Right ventricle myocardium superior (tissue), 1 donor: ENCODE measurements at regions not wholly inside any gene's neighbourhood (a gene's known extent, or its start where the extent isn't known, plus 50 kb on each side); places are given as distances from the start of the nearest gene placed in this dataset.

Experiments used
- ATAC-seq: fragments of 200-7000 bp; cut with Tn5 transposase; one replicate; pipeline ENCODE4 v1.9.1; 2020; ENCODE audit warnings: mild to moderate bottlenecking; ENCODE audit not compliant: poor library complexity
- DNase-seq: peaks from one replicate; pipeline ENCODE4 v3.0.0-alpha.2; 2020
- intact Hi-C: fragments of 100-400 bp; cut with DNase I; formaldehyde crosslinking; loops from one replicate; pipeline ENCODE4 v1.11.2; 2022
- donor health status: DM: no; HTN: yes; CAD: no; lungs with severe emphysema.

- intact Hi-C loops, result no loop called here
- no peak for ATAC-seq
- no peak for DNase-seq
Measured at GRCh38 chr12:76234741-76235140, 113.5 kb downstream of the BBS10 start.

DNA sequence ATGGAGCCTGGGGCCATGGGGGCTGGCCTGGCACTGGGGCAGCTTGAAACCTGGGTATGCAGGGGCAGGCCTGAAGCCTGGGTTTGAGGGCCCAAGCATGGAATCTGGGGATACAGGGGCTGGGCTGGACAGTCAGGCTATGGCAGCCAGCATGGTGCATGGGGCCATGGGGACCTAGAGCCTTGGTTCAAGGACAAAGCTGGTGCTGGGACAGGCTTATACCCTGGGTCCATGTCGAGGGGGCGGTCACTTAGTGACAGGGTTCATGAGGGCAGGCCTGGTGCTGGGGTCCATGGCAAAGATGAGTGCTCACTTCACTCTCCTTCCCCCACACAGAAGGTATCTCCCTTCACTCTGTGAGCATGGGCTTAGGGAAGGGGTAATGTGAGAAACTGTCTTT lies 116.2 kb downstream of the BBS10 start:
- intact Hi-C loops, result no loop called here
- no peak for ATAC-seq
- DNase-seq, result no peak

DNA sequence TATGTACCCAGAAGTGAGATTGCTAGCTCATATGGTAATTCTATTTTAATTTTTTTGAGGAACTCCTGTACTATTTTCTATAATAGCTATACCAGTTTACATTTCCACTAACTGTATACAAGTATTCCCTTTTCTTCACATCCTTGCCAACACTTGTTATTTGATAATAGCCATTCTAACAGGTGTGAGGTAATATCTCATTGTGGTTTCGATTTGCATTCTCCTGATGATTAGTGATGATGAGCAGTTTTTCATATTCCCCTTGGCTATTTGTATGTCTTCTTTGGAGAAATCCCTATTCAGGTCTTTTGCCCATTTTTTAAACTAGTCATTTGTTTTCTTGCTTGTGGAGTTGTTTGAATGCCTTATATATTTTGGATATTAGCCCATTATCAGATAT lies 121.3 kb downstream of the BBS10 start:
- intact Hi-C loops, result no loop called here
- ATAC-seq (no peak), DNase-seq (no peak)

DNA sequence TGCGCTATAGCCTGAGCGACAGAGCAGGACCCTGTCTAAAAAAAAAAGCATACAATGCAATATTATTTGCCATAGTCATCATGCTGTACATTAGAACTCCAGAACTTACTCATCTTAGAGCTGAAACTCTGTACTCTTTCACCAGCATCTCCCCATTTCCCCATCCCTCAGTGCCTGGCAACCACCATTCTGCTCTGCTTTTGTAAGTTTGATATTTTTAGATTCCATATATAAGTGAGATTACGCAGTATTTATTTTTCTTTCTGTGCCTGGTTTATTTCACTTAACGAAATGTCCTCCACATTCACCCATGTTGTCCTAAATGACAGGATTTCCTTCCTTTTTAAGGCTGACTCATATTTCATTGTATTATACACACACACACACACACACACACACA lies 121.8 kb downstream of the BBS10 start:
- no peak for ATAC-seq
- intact Hi-C loops, result no loop called here
- no peak for DNase-seq

DNA sequence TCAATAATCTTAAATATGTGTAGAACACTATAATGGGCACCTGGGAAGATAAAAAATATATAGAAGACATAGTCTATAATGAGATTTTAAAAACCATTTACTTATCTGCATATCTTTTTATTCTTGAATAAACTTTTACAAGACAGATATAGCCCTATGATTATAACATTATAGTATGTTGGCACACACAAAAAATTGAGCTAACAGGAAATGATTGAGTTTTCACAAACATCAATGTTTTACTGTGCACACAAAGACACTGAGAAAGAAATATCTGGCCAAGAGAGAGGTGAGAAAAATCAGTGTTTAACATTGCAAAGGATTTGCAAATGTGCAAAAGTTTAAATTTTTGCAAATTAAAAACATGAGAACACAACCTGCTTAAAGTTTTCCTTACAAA lies 124.3 kb downstream of the BBS10 start:
- intact Hi-C loops, result no loop called here
- DNase-seq (no peak), ATAC-seq (no peak)

DNA sequence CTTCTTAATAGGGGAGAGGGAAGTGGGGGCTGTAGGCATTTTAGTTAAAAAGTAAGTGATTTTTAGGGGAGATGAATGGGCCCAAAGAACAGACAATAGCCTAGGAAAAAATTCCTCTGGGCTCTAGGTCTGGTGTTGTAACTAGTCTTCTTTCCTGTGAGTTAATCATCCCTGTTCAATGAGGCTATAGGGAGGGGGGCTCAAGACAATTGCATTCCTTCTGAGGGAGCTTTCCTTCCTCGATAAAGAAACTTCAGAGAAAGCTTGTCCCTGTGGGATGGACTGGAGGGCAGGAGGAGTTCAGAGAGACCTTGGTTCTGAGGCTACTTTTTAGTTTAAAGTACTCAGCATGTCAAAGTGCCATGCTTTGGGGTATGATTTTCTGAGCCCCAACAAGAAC lies 127.2 kb downstream of the BBS10 start:
- intact Hi-C loops, result no loop called here
- no peak for DNase-seq

DNA sequence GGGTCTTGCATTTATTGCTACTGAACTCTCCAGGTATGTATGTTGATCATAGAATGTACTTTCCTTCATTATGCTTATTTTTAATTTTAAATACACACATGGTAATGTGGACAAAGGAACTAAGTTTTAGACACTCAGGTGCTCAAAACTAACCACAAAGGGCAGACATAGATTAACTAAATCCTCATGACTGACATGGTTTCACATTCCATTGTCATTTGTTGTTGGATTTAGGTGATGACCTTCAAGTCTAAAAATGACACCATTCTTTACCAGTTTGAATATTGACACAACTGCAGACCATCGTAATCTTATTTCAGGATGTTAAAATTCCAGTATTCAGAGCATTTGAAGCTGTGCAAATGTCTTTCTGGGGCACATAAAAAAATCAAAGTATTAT lies 128.4 kb downstream of the BBS10 start:
- no peak for ATAC-seq
- intact Hi-C loops, result no loop called here

More for the DNA sequence above, 127.2 kb downstream of the BBS10 start:
- no peak for ATAC-seq

DNA sequence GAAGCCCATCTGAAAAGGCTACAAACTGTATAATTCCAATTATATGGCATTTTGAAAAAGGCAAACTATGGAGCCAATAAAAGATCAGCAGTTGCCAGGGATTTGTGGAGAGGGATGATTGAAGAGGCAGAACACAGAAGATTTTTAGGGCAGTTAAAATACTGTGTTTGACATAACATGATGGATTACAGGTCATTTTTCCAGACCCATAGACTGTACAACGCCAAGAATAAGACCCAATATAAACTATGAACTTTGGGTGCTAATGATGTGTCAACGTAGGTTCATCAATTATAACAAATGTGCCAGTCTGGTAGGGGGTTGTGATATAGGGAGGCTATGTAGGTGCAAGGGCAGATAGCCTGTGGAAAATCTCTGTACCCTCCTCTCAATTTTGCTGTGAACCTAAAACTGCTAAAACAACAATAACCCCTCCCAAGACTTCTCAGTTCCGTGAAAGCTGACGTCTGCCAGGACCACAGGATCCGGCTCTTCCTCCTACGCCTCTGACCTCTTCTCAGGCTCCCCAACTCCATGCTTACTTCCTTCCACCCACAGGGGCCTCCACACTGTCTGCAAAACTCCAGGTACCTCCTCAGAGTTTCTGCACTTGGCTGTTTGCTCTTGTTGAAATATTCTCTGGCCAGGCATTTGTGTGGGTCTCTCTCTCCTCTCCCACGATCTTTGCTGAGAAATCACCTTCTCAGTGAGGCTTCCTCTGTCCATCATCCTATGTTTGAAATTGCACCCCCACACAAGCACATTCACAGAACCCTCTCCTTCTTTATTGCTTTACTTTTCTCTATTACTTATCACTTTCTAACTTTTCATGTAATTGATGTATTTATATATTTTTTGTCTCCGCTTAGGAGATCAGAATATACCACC lies 131.4 kb downstream of the BBS10 start:
- ATAC-seq (no peak), DNase-seq (no peak)
- intact Hi-C loops, result no loop called here

More for the DNA sequence above, 128.4 kb downstream of the BBS10 start:
- DNase-seq, result no peak

GRCh38 chr12:76208129-76208528 lies 123.6 kb upstream of the NAP1L1 start:
- DNase-seq, result no peak
- no peak for ATAC-seq
- intact Hi-C loops, result no loop called here

DNA sequence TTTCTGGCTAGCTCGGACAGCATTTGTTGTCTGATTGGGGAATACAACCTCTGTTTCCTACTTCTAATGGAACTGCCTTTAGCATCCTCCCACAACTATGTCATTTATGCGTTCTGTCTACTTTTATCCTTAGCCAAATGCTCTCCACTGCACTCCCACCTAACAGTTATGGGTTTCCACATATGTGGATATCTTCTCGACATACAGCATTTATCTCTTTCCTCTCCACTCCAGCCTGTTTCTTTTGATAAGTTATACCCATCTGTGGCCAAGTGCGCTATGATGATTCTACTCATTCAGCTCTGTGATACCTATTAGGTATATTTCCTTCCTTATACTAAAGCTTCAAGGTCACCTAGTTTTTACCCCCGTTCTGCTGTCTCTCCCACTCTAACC lies 122.2 kb upstream of the NAP1L1 start:
- ATAC-seq (no peak), DNase-seq (no peak)
- intact Hi-C loops, result no loop called here

GRCh38 chr12:76206039-76206676 lies 121.7 kb upstream of the NAP1L1 start:
- intact Hi-C loops, result no loop called here
- ATAC-seq, result no peak
- DNase-seq, result no peak

DNA sequence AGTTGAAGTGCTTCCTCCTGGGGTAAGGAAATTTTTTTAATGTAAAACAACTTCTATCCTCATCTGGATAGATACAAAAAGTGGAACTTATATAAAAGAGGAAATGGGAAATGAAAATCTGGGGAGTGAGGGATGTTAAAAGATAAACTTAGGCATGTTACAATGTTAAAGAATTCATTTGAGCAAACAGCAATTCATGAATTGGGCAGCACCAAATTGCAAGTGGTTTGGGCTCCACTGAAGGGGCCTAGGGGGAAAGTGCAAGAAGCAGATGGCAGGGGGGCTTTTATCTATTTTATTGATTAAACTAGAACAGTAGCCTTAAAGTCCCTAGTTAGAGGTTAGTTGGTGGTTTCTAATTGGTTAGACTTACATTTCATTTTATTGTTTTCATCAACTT lies 118.1 kb upstream of the NAP1L1 start:
- intact Hi-C loops, result no loop called here
- ATAC-seq (no peak), DNase-seq (no peak)

DNA sequence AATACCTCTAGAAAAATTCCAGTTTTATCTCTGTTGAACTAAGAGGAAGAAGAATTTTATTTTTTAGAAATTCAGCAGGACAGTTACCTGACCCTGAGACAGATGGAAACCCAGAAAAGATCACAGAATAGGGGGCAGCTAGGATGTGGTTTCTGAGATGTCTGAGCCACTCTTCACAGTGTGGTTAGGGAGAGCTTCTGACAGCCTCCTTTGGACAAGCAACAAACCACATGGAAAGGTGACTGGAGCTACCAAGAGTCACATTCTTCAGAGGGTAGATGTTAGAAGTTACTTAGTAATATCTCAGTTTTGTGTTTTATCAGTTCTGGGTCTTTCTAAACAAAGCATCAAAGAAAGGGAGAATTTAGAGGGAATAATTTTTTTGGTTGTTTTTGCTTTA lies 117.3 kb upstream of the NAP1L1 start:
- ATAC-seq (no peak), DNase-seq (no peak)
- intact Hi-C loops, result no loop called here

DNA sequence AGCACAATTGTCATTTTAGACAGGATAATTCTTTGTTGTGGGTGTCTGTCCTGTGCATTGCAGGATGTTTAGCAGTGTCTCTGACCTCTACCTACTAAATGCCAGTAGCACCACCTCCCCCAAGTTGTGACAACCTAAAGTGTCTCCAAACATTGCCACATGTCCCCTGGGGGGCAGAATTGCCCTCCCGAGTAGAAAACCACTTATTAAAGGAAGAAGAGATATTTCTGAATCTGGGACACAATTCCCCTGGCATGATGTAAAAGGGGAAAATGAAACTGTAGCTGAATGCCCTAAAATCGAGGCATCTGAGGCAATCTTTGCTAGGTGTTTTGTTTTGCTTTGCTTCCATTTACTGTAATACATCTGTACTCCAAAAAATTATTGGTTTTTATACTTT lies 116.8 kb upstream of the NAP1L1 start:
- no peak for ATAC-seq
- no peak for DNase-seq
- intact Hi-C loops, result no loop called here

- DNase-seq (no peak), ATAC-seq (no peak)
- intact Hi-C loops, result no loop called here
Measured at GRCh38 chr12:76199808-76200207, 115.3 kb upstream of the NAP1L1 start.

DNA sequence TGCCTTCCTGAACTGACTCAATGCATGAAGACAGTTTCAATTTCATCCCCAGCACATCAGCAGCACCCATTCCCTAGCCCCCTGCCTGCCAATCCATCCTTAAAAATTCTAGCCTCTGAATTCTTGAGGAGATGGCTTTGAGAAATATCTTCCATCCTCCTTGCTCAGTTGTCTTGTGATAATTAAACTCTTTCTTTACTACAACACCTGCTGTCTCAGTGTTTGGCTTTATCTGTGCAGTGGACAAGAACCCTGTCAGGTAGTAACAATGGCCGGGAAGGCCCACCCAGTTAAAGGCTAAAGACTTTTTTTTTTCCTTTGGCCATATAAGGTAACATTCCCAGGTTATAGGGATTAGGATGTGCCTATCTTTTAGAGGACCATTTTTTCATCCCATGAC lies 114.4 kb upstream of the NAP1L1 start:
- no peak for DNase-seq
- no peak for ATAC-seq
- intact Hi-C loops, result no loop called here

DNA sequence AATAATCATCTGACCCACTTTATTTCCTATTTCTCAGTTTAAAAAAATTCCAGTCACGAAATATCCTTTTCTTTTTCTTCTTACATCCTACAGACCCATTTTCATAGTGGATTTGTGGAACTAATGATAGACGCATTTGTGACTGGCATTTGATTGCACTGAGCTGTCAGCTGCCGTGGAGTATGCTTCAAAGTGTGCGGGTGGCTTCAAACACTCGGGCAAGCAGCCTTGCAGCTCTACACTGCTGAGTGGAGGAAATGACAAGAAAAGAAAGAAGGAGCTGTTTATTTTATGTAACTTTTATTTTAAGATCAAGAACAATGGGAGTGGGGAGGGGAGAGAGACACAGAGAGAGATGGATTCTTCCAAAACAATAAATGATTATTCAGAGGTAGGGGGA lies 112.8 kb upstream of the NAP1L1 start:
- intact Hi-C loops, result no loop called here
- DNase-seq (no peak), ATAC-seq (no peak)

DNA sequence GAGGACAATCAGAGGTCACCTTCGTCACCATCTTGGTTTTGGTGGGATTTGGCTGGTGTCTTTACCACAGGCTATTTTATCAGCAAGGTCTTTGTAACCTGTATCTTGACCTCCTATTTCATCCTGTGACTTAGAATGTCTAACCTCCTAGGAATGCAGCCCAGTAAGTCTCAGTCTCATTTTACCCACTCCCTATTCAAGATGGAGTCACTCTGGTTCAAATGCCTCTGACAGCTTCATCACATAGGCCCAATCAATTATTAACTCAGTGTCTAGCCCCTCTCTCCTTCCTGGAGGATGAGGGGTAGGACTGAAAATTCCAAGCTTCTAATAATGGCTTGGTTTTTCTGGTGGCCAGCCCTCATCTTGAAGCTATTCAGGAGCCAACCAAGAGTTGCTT lies 111.4 kb upstream of the NAP1L1 start:
- intact Hi-C loops, result no loop called here
- no peak for ATAC-seq
- DNase-seq, result no peak

DNA sequence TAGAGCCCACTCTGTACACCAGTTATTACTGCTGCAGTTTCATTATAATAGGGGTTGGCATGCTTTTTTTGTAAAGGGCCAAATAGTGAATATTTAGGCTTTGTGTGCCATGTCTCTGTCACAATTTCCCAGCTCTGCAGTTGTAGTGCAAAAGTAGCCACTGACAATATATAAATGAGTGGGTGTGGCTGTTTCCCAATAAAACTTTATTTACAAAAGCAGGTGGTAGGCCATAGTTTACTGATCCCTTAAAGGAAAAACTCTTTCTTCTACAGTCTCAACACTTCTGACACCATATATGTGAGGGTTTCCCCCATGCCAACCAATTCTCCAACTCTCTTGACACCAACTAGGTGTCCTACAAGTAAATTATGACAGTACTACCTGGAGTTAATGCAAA lies 110.2 kb upstream of the NAP1L1 start:
- no peak for DNase-seq
- intact Hi-C loops, result no loop called here
- no peak for ATAC-seq

- ATAC-seq (no peak), DNase-seq (no peak)
- intact Hi-C loops, result no loop called here
Measured at GRCh38 chr12:76193961-76194360, 109.5 kb upstream of the NAP1L1 start.

DNA sequence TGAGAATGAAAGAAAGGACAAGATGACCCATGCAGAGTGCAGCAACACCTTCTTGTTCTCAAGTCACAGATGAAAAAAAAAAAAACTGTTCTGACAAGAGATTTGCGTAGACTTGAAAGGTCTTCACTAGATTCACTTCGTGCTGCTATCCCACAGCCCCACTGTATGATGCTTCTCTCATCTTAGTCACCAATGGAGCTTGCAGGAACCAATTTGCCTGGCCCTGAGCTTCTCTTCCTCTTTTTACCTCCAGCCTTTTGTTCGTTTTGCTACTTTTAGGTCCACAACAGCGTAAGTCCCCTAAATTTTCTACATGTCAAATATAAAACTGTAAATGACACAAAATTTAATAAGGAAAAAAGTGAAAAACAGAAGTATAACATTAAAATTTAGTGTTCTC lies 107.9 kb upstream of the NAP1L1 start:
- DNase-seq, result no peak
- ATAC-seq, result no peak
- intact Hi-C loops, result no loop called here
